ENCODE measurements at regions not wholly inside any gene's neighbourhood (a gene's known extent, or its start where the extent isn't known, plus 50 kb on each side); places are given as distances from the start of the nearest gene placed in this dataset.

DNA sequence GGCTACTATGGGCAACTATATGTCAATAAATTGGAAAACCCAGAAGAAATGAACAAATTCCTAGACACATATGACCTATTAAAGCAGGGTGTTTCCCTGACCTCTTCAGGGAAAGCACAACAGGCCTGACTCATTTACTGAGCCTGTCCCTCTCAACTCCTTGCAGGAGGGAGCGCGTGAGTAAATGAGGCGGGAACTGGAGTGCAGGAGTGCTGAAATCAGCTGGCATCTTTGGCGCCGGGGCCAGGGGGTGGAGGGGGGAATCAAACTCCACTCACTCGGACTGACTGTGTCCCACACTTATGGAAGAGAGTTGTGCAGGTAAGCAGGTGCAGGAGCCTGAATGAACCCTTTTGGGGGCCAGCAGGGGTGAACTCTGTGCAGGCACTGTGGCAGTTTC is 671.2 kb upstream of the PTCHD4 start:
- TF ChIP-seq, protein P1, sequence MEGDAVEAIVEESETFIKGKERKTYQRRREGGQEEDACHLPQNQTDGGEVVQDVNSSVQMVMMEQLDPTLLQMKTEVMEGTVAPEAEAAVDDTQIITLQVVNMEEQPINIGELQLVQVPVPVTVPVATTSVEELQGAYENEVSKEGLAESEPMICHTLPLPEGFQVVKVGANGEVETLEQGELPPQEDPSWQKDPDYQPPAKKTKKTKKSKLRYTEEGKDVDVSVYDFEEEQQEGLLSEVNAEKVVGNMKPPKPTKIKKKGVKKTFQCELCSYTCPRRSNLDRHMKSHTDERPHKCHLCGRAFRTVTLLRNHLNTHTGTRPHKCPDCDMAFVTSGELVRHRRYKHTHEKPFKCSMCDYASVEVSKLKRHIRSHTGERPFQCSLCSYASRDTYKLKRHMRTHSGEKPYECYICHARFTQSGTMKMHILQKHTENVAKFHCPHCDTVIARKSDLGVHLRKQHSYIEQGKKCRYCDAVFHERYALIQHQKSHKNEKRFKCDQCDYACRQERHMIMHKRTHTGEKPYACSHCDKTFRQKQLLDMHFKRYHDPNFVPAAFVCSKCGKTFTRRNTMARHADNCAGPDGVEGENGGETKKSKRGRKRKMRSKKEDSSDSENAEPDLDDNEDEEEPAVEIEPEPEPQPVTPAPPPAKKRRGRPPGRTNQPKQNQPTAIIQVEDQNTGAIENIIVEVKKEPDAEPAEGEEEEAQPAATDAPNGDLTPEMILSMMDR (IDR thresholded peaks at IDR 0.05; ENCODE audit: low read length): no peak
- TF ChIP-seq EZH2 (IDR thresholded peaks at IDR 0.05; ENCODE audit: borderline replicate concordance, low read length): no peak

Measured in OCI-LY1 (cell line).